Omental fat pad (tissue), 3 donors: ENCODE measurements at regions not wholly inside any gene's neighbourhood (a gene's known extent, or its start where the extent isn't known, plus 50 kb on each side); places are given as distances from the start of the nearest gene placed in this dataset.

Experiments
- ATAC-seq: fragments of 150-250 bp; one replicate; pipeline ENCODE4 v1.9.1; 2016; ENCODE audit warnings: mild to moderate bottlenecking, moderate library complexity; ENCODE audit not compliant: low FRiP score
- DNase-seq: peaks from one replicate; pipeline ENCODE4 v3.0.0-alpha.2; 2019; ENCODE audit warnings: low spot score
- TF ChIP-seq, protein P1 (sequence below), 3 donors: fragments of 450-650 bp; IDR thresholded peaks; one replicate each; pipeline ENCODE4 v1.5.1; 2016 to 2017; ENCODE audit warnings: antibody characterized with exemption in 3 of 3, mild to moderate bottlenecking in 3 of 3, moderate library complexity in 2 of 3

DNA sequence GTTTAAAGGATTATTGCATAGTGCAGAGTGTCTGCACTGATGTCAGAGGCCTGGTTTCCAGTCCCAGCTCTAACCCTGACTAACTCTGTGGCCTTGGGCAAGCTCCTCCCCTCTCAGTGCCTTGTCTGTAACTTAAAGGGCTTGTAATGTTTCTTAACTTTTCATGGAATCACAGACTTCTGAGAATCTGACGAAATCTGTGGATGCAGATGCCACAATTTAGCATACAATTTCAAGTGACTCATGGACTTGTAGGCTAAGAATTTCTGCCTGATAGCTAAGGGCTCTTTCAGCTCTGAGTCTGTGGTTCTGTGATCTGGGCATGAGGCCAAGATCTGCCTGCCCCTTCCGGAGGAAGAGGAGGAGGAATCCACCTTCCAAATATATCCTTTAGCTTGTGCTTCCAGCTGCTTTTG is 236.9 kb downstream of the AR start:
- DNase-seq (peak; percentile 34), ATAC-seq (peak; percentile 79)
- TF ChIP-seq, protein P1, sequence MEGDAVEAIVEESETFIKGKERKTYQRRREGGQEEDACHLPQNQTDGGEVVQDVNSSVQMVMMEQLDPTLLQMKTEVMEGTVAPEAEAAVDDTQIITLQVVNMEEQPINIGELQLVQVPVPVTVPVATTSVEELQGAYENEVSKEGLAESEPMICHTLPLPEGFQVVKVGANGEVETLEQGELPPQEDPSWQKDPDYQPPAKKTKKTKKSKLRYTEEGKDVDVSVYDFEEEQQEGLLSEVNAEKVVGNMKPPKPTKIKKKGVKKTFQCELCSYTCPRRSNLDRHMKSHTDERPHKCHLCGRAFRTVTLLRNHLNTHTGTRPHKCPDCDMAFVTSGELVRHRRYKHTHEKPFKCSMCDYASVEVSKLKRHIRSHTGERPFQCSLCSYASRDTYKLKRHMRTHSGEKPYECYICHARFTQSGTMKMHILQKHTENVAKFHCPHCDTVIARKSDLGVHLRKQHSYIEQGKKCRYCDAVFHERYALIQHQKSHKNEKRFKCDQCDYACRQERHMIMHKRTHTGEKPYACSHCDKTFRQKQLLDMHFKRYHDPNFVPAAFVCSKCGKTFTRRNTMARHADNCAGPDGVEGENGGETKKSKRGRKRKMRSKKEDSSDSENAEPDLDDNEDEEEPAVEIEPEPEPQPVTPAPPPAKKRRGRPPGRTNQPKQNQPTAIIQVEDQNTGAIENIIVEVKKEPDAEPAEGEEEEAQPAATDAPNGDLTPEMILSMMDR (IDR thresholded peaks at IDR 0.05), result no peak

DNA sequence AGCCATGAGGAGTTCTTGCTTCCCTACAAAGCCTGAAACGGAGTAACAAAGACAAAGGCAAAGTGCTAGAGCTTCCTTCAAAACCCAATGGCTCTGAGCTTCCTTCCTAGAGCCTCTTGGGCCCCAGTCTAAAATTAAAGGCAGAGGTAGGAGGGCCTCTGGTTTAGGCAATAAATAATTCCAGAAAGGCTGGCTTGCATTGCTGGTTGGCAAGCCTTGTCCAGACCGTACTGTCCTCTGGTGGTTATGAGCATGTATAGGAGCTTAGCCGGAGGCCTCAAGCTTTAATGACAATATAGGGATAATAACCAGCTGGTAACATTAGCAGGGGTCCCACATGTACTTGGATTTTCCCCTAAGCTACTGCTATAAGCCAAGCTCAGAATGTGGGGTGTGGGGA is 237.3 kb downstream of the AR start:
- ATAC-seq, result peak; percentile 20
- TF ChIP-seq, protein P1 (IDR thresholded peaks at IDR 0.05), result no peak
- no peak for DNase-seq

DNA sequence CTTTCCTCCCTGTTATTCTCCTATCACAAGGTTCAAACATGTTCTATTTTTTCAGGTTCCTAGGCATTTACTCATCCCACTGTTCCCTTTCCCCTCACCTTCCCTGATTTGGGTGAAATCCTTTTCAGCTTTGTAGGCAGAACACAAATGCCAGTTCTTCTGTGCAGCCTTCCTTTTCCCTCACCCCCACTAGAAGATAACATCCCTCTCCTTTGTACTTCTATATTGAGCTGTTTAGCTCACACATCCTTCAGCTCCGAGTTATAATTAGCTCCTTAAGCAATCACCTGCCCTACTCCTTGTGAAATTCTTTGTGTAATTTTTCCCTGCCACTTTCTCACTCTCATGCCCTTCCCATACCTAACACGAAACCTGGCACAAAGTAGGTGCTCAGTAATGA is 240.9 kb downstream of the AR start:
- TF ChIP-seq, protein P1 (IDR thresholded peaks at IDR 0.05), result no peak
- no peak for ATAC-seq
- no peak for DNase-seq

DNA sequence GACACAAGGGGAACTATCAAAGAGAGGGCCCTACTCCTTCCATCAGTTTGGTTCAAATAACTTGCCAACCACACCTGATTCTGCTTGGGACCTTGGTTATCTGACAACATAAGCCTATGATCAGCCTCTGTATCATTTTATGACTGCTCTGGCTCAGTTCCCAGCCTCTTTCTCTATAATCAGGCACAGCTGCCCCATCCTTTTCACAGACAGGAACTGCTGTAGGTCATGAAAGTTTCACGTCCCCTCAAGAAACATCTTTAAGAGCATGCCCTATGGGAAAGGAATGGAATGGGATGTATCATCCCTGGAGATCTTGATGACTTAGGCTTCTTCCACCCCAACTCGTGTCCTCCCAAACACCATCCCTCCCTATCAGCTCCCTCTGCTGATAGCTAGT is 243.4 kb downstream of the AR start:
- TF ChIP-seq, protein P1 (IDR thresholded peaks at IDR 0.05), result no peak
- no peak for ATAC-seq
- no peak for DNase-seq

DNA sequence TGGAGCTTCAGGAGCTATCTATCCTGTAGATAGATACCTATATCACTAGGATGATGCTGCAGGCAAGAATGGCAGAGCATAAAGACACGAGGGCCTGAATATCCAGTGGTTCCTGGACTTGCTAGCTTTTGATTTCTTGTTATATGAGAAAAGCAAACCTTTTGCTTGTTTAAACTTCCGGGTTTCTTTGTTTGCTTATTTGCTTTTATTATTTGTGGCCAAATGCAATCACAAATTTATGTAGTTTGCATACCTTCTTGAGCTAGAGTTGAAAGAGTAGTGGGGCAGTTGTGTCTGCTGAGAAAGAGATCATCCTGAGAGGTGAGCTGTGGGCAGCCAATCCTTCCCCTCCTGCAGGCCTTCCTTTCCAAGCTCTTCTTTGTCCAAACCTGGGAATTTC is 245.7 kb downstream of the AR start:
- ATAC-seq (no peak), DNase-seq (no peak)
- TF ChIP-seq, protein P1 (IDR thresholded peaks at IDR 0.05), result no peak
